Peyer's patch (tissue), 4 donors: ENCODE measurements at regions not wholly inside any gene's neighbourhood (a gene's known extent, or its start where the extent isn't known, plus 50 kb on each side); places are given as distances from the start of the nearest gene placed in this dataset.

ENCODE experiments used
- POLR2A ChIP-seq, 2 donors: fragments of 450-650 bp; IDR thresholded peaks; one replicate each; pipeline ENCODE4 v1.5.1; 2017; ENCODE audit warnings: antibody characterized with exemption in 2 of 2, mild to moderate bottlenecking in 2 of 2, moderate library complexity in 2 of 2
- TF ChIP-seq, protein P1 (sequence below), 6 experiments: fragments of 450-650 bp in 4 of 6; fragments of 200-600 bp in 2 of 6; sonication (generic) in 1 of 6; IDR thresholded peaks; one replicate each; pipeline ENCODE4 v1.5.1; 2017 to 2019; ENCODE audit warnings: antibody characterized with exemption in 6 of 6, mild to moderate bottlenecking in 3 of 6, moderate library complexity in 1 of 6

- TF ChIP-seq, protein P1, sequence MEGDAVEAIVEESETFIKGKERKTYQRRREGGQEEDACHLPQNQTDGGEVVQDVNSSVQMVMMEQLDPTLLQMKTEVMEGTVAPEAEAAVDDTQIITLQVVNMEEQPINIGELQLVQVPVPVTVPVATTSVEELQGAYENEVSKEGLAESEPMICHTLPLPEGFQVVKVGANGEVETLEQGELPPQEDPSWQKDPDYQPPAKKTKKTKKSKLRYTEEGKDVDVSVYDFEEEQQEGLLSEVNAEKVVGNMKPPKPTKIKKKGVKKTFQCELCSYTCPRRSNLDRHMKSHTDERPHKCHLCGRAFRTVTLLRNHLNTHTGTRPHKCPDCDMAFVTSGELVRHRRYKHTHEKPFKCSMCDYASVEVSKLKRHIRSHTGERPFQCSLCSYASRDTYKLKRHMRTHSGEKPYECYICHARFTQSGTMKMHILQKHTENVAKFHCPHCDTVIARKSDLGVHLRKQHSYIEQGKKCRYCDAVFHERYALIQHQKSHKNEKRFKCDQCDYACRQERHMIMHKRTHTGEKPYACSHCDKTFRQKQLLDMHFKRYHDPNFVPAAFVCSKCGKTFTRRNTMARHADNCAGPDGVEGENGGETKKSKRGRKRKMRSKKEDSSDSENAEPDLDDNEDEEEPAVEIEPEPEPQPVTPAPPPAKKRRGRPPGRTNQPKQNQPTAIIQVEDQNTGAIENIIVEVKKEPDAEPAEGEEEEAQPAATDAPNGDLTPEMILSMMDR (IDR thresholded peaks at IDR 0.05) = no peak
- no peak for TF ChIP-seq POLR2A (IDR thresholded peaks at IDR 0.05)
Observed at GRCh38 chr21:16536140-16536539, 806.4 kb downstream of the USP25 start.
